Karpas-422 (cell line): ENCODE measurements at regions not wholly inside any gene's neighbourhood (a gene's known extent, or its start where the extent isn't known, plus 50 kb on each side); places are given as distances from the start of the nearest gene placed in this dataset.

Experiments
- DNase-seq: peaks from one replicate; pipeline ENCODE4 v3.0.0-alpha.2; 2015
- H2AFZ ChIP-seq: fragments of 200-600 bp; sonication (generic); 2 replicates; pipeline ENCODE4 v1.6.1; 2014; ENCODE audit warnings: antibody characterized with exemption, low read length, mixed read lengths
- H3K27ac ChIP-seq: fragments of 200-600 bp; sonication (generic); 2 replicates; pipeline ENCODE4 v1.5.1; 2014; ENCODE audit warnings: mild to moderate bottlenecking, low read length, moderate library complexity
- H3K27me3 ChIP-seq: fragments of 200-600 bp; sonication (generic); 2 replicates; pipeline ENCODE4 v1.6.1; 2014; ENCODE audit warnings: low read length, mixed read lengths
- H3K36me3 ChIP-seq: fragments of 200-600 bp; sonication (generic); 2 replicates; pipeline ENCODE4 v1.6.1; 2014; ENCODE audit warnings: low read length, mixed read lengths; ENCODE audit not compliant: insufficient read depth
- H3K4me1 ChIP-seq: fragments of 200-600 bp; sonication (generic); 2 replicates; pipeline ENCODE4 v1.6.1; 2014; ENCODE audit warnings: mild to moderate bottlenecking, low read length, mixed read lengths
- H3K4me2 ChIP-seq: fragments of 200-600 bp; sonication (generic); 2 replicates; pipeline ENCODE4 v1.6.1; 2014; ENCODE audit warnings: low read length, low read depth, mild to moderate bottlenecking; ENCODE audit not compliant: poor library complexity, severe bottlenecking
- H3K4me3 ChIP-seq: fragments of 200-600 bp; sonication (generic); 2 replicates; pipeline ENCODE4 v1.5.1; 2014; ENCODE audit warnings: mild to moderate bottlenecking, antibody characterized with exemption, low read length, mixed read lengths
- H3K79me2 ChIP-seq: fragments of 200-600 bp; sonication (generic); 2 replicates; pipeline ENCODE4 v1.6.1; 2014; ENCODE audit warnings: mild to moderate bottlenecking, low read length, mixed read lengths
- H3K9ac ChIP-seq: fragments of 200-600 bp; sonication (generic); 2 replicates; pipeline ENCODE4 v1.6.0; 2014; ENCODE audit warnings: low read length
- H3K9me2 ChIP-seq: fragments of 200-600 bp; sonication (generic), shearing (Covaris generic); replicated peaks from 2 replicates; pipeline ENCODE4 v1.6.0; 2014; ENCODE audit warnings: mild to moderate bottlenecking, low read length, moderate library complexity; ENCODE audit not compliant: insufficient read depth
- H3K9me3 ChIP-seq: fragments of 300-700, 200-600 bp; sonication (generic); 2 replicates; pipeline ENCODE4 v1.6.1; 2014; ENCODE audit warnings: low read length, mixed read lengths
- H4K20me1 ChIP-seq: fragments of 200-600 bp; sonication (generic); 2 replicates; pipeline ENCODE4 v1.6.1; 2014; ENCODE audit warnings: mild to moderate bottlenecking, antibody characterized with exemption, low read length, low read depth; ENCODE audit not compliant: insufficient read depth

DNA sequence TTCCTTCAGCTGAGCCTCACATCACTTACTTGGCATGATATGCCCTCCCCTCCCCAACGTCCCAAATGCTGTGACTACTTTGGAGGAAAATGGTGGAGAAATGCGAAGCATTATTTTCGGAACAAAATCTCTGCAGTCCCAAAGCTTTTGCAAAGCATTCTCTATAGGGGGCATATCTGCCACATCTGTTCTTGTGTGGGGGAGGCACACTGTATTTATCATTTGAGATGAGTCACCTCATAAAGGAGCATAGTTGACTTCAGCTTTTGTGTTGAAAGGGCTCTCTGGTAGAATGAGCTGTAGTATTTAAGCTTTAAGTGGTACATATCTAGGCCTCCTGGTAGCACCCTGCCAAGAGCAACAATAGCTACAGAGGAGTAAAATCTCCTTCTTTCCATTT is 447.5 kb downstream of the ADAMTS20 start:
- 0 out of 2 replicates have a peak, but pooled peaks cover under 1% of the 10 kb centered on the region for H3K9me2 ChIP-seq
- H3K36me3 ChIP-seq = no peaks in the 10 kb centered on the region
- DNase-seq = no peak
- no peak overlapping the region for H3K4me3 ChIP-seq
- H3K9me3 ChIP-seq = no peaks in the 10 kb centered on the region
- no peaks in the 10 kb centered on the region for H3K4me1 ChIP-seq
- H3K4me2 ChIP-seq = no peak overlapping the region
- no peaks in the 10 kb centered on the region for H4K20me1 ChIP-seq
- H3K27me3 ChIP-seq = no peaks in the 10 kb centered on the region
- no peaks in the 10 kb centered on the region for H3K79me2 ChIP-seq
- H3K9ac ChIP-seq = no peak overlapping the region
- H2AFZ ChIP-seq = no peak overlapping the region
- H3K27ac ChIP-seq = no peak overlapping the region

DNA sequence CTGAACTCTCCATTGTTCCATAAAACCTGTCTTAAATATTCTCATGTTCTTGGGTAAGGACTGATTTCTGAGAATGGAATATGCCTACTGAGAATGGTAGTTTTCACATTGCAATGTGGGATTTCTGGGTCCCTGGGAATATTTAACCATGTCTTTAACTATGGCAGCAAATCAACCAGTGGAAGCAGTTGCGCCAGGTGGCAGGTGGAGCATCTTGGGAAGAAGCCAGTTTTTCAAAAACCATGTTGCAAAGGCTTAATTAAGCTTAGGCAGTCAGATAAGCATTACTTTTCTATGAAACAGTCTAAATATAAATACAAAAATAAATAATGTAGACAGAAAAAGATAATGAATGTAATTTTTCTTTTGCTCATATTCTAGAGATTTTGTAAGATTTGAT is 448.1 kb downstream of the ADAMTS20 start:
- no peak for DNase-seq
- H4K20me1 ChIP-seq = no peaks in the 10 kb centered on the region
- no peaks in the 10 kb centered on the region for H3K4me1 ChIP-seq

DNA sequence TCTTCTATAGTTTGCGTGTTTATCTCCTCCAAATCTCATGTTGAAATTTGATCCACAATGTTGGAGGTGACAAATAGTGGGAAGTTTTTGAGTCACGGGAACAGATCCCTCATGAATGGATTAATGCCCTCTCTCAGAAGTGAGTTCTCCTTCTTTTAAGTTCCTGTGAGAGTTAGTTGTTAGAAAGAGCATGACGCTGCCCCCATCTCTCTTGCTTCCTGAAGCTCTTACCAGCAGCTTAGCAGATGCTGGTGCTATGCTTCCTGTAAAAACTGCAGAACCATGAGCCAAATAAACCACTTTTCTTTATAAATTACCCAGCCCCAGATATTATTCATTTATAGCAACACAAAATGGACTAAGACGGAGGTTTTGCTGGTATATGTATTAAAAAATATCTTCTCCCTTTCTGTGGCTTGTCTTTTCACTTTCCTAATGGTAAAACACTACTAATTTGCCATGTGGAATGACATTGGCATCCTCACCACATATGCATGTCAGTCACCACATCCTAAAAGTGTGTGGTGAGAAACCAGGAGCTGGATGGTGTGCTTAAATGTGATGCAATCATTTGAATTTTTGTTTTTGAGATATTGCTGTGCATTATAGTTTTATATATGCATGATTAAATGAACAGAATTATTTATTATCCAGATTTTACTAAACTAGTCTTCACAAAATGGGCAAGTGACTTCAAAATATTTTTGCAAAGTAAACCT is 449.3 kb downstream of the ADAMTS20 start:
- no peaks in the 10 kb centered on the region for H3K4me1 ChIP-seq
- no peaks in the 10 kb centered on the region for H3K9me3 ChIP-seq
- no peak overlapping the region for H2AFZ ChIP-seq
- no peaks in the 10 kb centered on the region for H3K27me3 ChIP-seq
- no peak overlapping the region for H3K9ac ChIP-seq
- no peaks in the 10 kb centered on the region for H3K9me2 ChIP-seq
- no peak overlapping the region for H3K4me3 ChIP-seq
- no peaks in the 10 kb centered on the region for H3K36me3 ChIP-seq
- no peak for DNase-seq
- no peak overlapping the region for H3K27ac ChIP-seq
- no peaks in the 10 kb centered on the region for H3K79me2 ChIP-seq
- no peaks in the 10 kb centered on the region for H4K20me1 ChIP-seq
- no peak overlapping the region for H3K4me2 ChIP-seq

More for the DNA sequence above, 448.1 kb downstream of the ADAMTS20 start:
- no peak overlapping the region for H3K27ac ChIP-seq
- H2AFZ ChIP-seq = no peak overlapping the region
- H3K27me3 ChIP-seq = no peaks in the 10 kb centered on the region
- no peaks in the 10 kb centered on the region for H3K9me3 ChIP-seq
- no peaks in the 10 kb centered on the region for H3K36me3 ChIP-seq
- H3K79me2 ChIP-seq = no peaks in the 10 kb centered on the region
- H3K4me3 ChIP-seq = no peak overlapping the region
- no peak overlapping the region for H3K9ac ChIP-seq
- H3K9me2 ChIP-seq = no peaks in the 10 kb centered on the region
- H3K4me2 ChIP-seq = no peak overlapping the region

DNA sequence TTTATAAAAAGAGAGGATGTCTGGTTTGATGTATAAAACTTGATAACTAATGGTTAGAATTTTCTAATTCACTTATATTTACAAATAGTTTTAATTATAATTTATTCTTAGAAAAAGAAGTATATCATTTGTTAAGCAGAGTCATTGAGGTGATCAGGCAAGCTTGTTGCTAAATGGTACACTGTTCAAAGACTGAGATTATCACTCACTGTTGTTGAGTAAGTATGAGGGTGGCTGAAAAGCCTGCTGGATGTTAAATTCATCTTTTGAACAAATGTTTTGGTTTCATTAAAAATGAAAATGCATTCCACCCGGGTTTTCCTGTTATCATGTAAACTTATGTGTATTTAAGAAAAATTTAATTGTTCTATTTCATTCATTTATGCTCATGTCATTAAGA is 451.8 kb downstream of the ADAMTS20 start:
- Histone ChIP-seq H3K4me2 (no peak overlapping the region), H3K79me2 (no peaks in the 10 kb centered on the region), H3K9me3 (no peaks in the 10 kb centered on the region), H2AFZ (no peak overlapping the region), H3K4me3 (no peak overlapping the region), H3K9ac (no peak overlapping the region), H3K27me3 (no peaks in the 10 kb centered on the region), H4K20me1 (no peaks in the 10 kb centered on the region), H3K4me1 (no peaks in the 10 kb centered on the region), H3K9me2 (no peaks in the 10 kb centered on the region), H3K36me3 (no peaks in the 10 kb centered on the region), H3K27ac (no peak overlapping the region)
- DNase-seq = no peak

DNA sequence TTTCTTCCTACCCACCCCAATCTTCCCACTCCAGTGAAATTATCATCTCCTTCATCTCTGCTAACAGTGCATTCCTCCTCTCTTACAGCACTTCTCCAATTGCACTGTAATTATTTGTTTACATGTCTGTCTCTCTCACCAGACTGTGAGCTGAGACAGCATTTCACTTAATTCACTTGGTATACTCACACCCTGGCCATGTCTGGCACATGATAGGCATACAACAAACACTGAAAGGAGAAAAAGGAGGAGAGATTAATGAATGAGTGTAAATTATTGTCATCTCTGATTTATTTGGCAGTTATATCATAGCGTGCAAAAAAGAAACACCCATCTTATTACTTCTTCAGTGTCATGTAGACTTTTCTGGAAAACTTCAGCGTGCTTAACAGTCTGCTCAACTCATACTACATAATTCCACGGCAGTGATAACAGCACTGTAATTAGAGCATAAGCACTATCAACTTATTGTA is 452.3 kb downstream of the ADAMTS20 start:
- Histone ChIP-seq H3K4me3 (no peak overlapping the region), H3K9ac (no peak overlapping the region), H3K4me2 (no peak overlapping the region), H3K9me2 (no peaks in the 10 kb centered on the region), H3K4me1 (no peaks in the 10 kb centered on the region), H4K20me1 (no peaks in the 10 kb centered on the region), H3K79me2 (no peaks in the 10 kb centered on the region), H3K27me3 (no peaks in the 10 kb centered on the region), H3K27ac (no peak overlapping the region), H2AFZ (no peak overlapping the region), H3K9me3 (no peaks in the 10 kb centered on the region), H3K36me3 (no peaks in the 10 kb centered on the region)
- DNase-seq = no peak

DNA sequence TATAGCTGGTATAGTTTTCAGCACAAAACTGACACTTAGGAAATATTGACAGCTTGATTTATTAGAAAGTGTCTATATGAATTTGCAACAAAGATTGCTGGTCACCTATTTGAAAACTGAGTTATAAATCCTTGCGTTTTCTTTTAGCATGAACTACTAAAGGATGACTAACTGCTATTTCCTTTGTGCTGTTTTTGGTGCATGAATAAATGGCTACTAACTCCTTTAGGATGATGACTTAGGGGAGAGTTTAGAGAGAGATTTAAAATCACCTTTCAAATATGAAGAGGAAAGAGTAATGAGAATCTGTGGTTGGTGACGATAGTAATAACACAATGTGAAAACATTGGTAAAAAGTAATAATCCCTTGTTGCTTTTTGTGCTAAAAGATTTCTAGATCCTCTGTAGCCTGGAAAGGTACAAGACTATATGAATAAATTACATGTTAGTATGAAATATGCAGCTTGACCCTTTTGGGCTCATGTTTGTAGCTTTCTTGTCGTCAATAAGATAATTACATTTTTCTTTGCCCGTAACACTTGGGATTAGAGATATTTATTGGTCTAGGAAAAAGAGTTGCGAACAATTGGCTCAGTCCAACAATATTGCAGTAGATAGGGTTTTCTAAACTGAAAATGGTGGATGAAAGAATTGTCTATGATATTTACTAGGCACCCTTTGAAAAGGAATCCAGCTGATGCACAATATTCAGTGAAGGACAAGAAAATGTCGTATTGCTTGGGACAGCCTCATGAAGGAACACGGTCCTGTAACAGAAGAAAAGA is 453.0 kb downstream of the ADAMTS20 start:
- Histone ChIP-seq H3K9me3 (no peaks in the 10 kb centered on the region), H3K4me2 (no peak overlapping the region), H4K20me1 (no peaks in the 10 kb centered on the region), H3K27ac (no peak overlapping the region), H3K9ac (no peak overlapping the region), H3K27me3 (no peaks in the 10 kb centered on the region), H3K79me2 (no peaks in the 10 kb centered on the region), H3K9me2 (no peaks in the 10 kb centered on the region), H2AFZ (no peak overlapping the region), H3K4me3 (no peak overlapping the region), H3K36me3 (no peaks in the 10 kb centered on the region), H3K4me1 (no peaks in the 10 kb centered on the region)
- no peak for DNase-seq

DNA sequence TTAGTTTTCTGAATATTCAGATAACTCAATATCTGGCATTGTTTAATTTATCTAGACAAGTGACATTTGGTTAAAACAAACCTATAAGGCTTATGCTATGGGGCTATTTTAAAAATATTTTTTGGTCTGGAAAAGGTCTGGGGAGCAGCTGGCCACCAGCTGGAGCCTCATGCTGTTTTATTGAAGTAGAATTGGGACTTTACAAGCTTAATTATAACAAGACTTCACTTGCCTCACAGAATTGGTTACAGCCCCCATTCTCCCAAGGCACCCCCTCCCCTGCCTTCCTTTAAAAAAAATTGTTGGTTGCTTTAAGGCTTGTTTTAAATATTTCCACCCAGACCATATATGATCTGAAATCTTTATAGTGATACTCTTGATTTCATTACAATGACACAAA is 453.9 kb downstream of the ADAMTS20 start:
- Histone ChIP-seq H3K9ac (no peak overlapping the region), H3K27ac (no peak overlapping the region), H3K9me3 (no peaks in the 10 kb centered on the region), H4K20me1 (no peaks in the 10 kb centered on the region), H3K27me3 (no peaks in the 10 kb centered on the region), H3K4me2 (no peak overlapping the region), H3K4me1 (no peaks in the 10 kb centered on the region), H3K4me3 (no peak overlapping the region), H3K9me2 (no peaks in the 10 kb centered on the region), H2AFZ (no peak overlapping the region), H3K36me3 (no peaks in the 10 kb centered on the region), H3K79me2 (no peaks in the 10 kb centered on the region)
- DNase-seq = no peak

DNA sequence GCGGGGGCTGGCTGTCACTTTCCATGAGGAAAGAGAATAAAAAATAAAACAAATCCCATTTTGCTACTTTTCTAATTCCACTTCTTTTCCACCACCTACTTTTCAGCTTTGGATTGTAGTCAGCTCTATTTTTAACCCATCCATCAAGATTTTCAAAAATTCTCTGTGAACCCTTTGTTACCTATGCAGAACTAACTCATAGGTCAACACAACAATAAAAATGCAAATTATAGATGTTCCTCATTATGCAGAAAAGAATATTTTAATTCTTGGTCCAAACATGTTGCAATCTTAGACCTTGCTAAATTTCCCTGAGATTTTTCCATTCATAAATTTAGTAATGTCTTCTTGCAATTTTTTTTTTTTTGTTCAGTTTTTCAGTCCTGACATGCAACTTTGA is 454.5 kb downstream of the ADAMTS20 start:
- Histone ChIP-seq H3K27ac (no peak overlapping the region), H3K9me2 (no peaks in the 10 kb centered on the region), H3K9ac (no peak overlapping the region), H3K36me3 (no peaks in the 10 kb centered on the region), H3K9me3 (no peaks in the 10 kb centered on the region), H3K79me2 (no peaks in the 10 kb centered on the region), H4K20me1 (no peaks in the 10 kb centered on the region), H3K4me3 (no peak overlapping the region), H2AFZ (no peak overlapping the region), H3K27me3 (no peaks in the 10 kb centered on the region), H3K4me1 (no peaks in the 10 kb centered on the region), H3K4me2 (no peak overlapping the region)
- no peak for DNase-seq
